Endothelial cell of umbilical vein (primary cell): ENCODE measurements at regions not wholly inside any gene's neighbourhood (a gene's known extent, or its start where the extent isn't known, plus 50 kb on each side); places are given as distances from the start of the nearest gene placed in this dataset.

ENCODE experiments used
- BruUV-seq: library from RNA; stranded (reverse); fragments of 400-500 nt; replicated peaks from 2 replicates; lab custom pipeline; 2021; lab: Mats Ljungman, UMichigan
- CTCF ChIA-PET: fragments of 300-600, 350-600 bp; sonication (Branson Sonifier 250); formaldehyde crosslinking; loops from one replicate; lab custom pipeline; 2021; ENCODE audit warnings: antibody characterized with exemption, inconsistent platforms; lab: Charles Lee
- POLR2A ChIA-PET: fragments of 300-600, 350-600 bp; sonication (Branson Sonifier 250); formaldehyde crosslinking; loops from one replicate; lab custom pipeline; 2021; ENCODE audit warnings: antibody characterized with exemption, inconsistent platforms; lab: Charles Lee
- DNase-seq: peaks from one replicate; pipeline ENCODE4 v3.0.0-alpha.2; 2011; ENCODE audit warnings: low read depth, low spot score
- FAIRE-seq: peaks from 2 replicates; lab custom pipeline; 2011; peaks lifted over from hg19 to GRCh38; lab: Jason Lieb, UNC
- H2AFZ ChIP-seq: 2 replicates; pipeline ENCODE4 v1.6.0; 2012; ENCODE audit warnings: low read depth, low read length, control low read depth, inconsistent platforms
- H3K27ac ChIP-seq: 2 replicates; pipeline ENCODE4 v1.5.1; 2011; ENCODE audit warnings: low read depth, mild to moderate bottlenecking, control low read depth, low read length, moderate library complexity; ENCODE audit not compliant: insufficient read depth
- H3K27me3 ChIP-seq, 2 experiments: 2 replicates each; pipeline versions ENCODE4 v1.6.0 to v1.6.1; 2011; ENCODE audit warnings: low read length in 2 of 2, mixed read lengths in 1 of 2; ENCODE audit not compliant: control insufficient read depth in 2 of 2, insufficient read depth in 2 of 2
- H3K36me3 ChIP-seq, 2 experiments: 2 replicates in 1 of 2; 3 replicates in 1 of 2; pipeline ENCODE4 v1.5.1; 2011; ENCODE audit warnings: low read length in 2 of 2, mild to moderate bottlenecking in 1 of 2, moderate library complexity in 1 of 2; ENCODE audit not compliant: control insufficient read depth in 2 of 2, insufficient read depth in 2 of 2; ENCODE audit errors: extremely low read depth in 1 of 2
- H3K4me1 ChIP-seq: 3 replicates; pipeline ENCODE4 v1.5.1; 2011; ENCODE audit warnings: mild to moderate bottlenecking, low read length; ENCODE audit not compliant: control insufficient read depth, insufficient read depth; ENCODE audit errors: extremely low read depth
- H3K4me2 ChIP-seq: 2 replicates; pipeline ENCODE4 v1.6.1; 2011; ENCODE audit warnings: low read length, control low read depth, mixed read lengths; ENCODE audit not compliant: insufficient read depth
- H3K4me3 ChIP-seq, 3 experiments: fragments of 200-600 bp in 1 of 3; sonication (generic), shearing (Covaris generic) in 1 of 3; replicated peaks in 1 of 3; 2 replicates each; pipeline ENCODE4 v1.5.1; 2011 to 2016; ENCODE audit warnings: control low read depth in 3 of 3, low read length in 3 of 3, mild to moderate bottlenecking in 2 of 3, inconsistent platforms in 1 of 3, low read depth in 1 of 3, moderate library complexity in 1 of 3; ENCODE audit not compliant: insufficient read depth in 1 of 3
- H3K79me2 ChIP-seq: 2 replicates; pipeline ENCODE4 v1.6.0; 2012; ENCODE audit warnings: low read length, inconsistent platforms; ENCODE audit not compliant: control insufficient read depth, insufficient read depth
- H3K9ac ChIP-seq: replicated peaks from 2 replicates; pipeline ENCODE3; 2011; ENCODE audit warnings: low read length, control low read depth; ENCODE audit not compliant: insufficient read depth; ENCODE audit errors: extremely low read depth
- H3K9me1 ChIP-seq: replicated peaks from 3 replicates; pipeline ENCODE4 v1.6.0; 2011; ENCODE audit warnings: mild to moderate bottlenecking, low read length; ENCODE audit not compliant: control insufficient read depth, insufficient read depth; ENCODE audit errors: extremely low read depth
- H3K9me3 ChIP-seq: replicated peaks from 2 replicates; pipeline ENCODE4 v1.5.1; 2012; ENCODE audit warnings: low read length, inconsistent platforms; ENCODE audit not compliant: control insufficient read depth, insufficient read depth
- H4K20me1 ChIP-seq: replicated peaks from 2 replicates; pipeline ENCODE3; 2011; ENCODE audit warnings: mild to moderate bottlenecking, low read length; ENCODE audit not compliant: control insufficient read depth, insufficient read depth; ENCODE audit errors: extremely low read depth
- CTCF ChIP-seq, 2 donors: IDR thresholded peaks; 1 replicate in 1 of 2; 2 replicates in 1 of 2; pipeline ENCODE4 v1.5.1; 2011; ENCODE audit warnings: low read length in 2 of 2, mild to moderate bottlenecking in 2 of 2, moderate library complexity in 2 of 2, control low read depth in 1 of 2, inconsistent platforms in 1 of 2, low read depth in 1 of 2; ENCODE audit not compliant: insufficient read depth in 1 of 2; ENCODE audit errors: extremely low read depth in 1 of 2
- FOS ChIP-seq: IDR thresholded peaks from 2 replicates; pipeline ENCODE4 v1.6.1; 2011; ENCODE audit warnings: mild to moderate bottlenecking, low read length, moderate library complexity, borderline replicate concordance; ENCODE audit not compliant: insufficient read depth
- GATA2 ChIP-seq: IDR thresholded peaks from 2 replicates; pipeline ENCODE4 v1.7.0; 2011; ENCODE audit warnings: low read depth, mild to moderate bottlenecking, moderate library complexity, mixed read lengths, low read length; ENCODE audit not compliant: insufficient read length, insufficient read depth
- MYC ChIP-seq: IDR thresholded peaks from one replicate; pipeline ENCODE4 v1.6.1; 2011; ENCODE audit warnings: mild to moderate bottlenecking, low read depth, low read length
- POLR2A ChIP-seq: IDR thresholded peaks from 2 replicates; pipeline ENCODE4 v1.6.1; 2012; ENCODE audit warnings: low read depth, mild to moderate bottlenecking, control low read depth, low read length
- dilution Hi-C: fragments of 300-500 bp; cut with MboI; formaldehyde crosslinking; loops from one replicate; pipeline ENCODE4 v1.15.0; 2019; ENCODE audit warnings: low sequenced_read_pairs; ENCODE audit not compliant: extremely low pct_ligation_motif_present
- intact Hi-C: fragments of 100-400 bp; cut with micrococcal nuclease; formaldehyde crosslinking; loops from one replicate; pipeline ENCODE4 v1.10.0; 2022
- TF ChIP-seq, protein P1 (sequence below): IDR thresholded peaks from 2 replicates; pipeline ENCODE4 v1.6.1; 2011; ENCODE audit not compliant: insufficient read depth, insufficient read length

DNA sequence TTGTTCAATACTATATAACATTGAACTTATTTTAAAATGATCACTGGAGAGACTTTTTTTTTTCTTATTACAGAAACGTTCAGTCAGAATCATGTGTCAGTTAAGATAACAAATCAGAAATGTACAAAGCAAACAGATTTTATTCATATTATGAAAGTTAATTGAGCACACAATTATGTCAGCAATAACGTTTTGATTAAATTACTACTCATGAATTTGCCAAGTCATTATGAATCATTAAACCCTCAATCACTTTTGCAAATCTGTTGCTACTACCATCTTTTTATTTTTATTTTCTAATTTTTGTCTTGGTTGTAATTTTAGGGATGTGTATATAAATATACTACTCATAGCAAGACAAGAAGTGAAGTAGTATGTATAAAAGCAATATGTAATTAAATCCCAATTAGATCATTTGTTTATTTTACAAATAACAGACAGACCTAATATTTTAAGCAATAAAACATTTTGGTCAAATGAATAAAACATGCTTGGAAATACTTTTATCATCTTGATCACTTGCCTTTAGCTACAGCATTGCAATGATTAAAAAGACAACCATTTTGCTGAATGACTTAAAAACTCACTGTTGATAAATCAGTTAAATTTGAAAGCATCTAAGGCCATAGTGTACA lies 893.4 kb upstream of the MIR17HG start:
- Histone ChIP-seq H3K4me2 (no peak overlapping the region), H3K9ac (no peak overlapping the region), H3K4me3 (no peak overlapping the region), H4K20me1 (no peaks in the 10 kb centered on the region), H3K36me3 (no peaks in the 10 kb centered on the region), H3K9me3 (no peaks in the 10 kb centered on the region), H2AFZ (no peak overlapping the region), H3K4me1 (no peaks in the 10 kb centered on the region), H3K27me3 (no peaks in the 10 kb centered on the region), H3K9me1 (no peaks in the 10 kb centered on the region), H3K79me2 (no peaks in the 10 kb centered on the region), H3K27ac (no peak overlapping the region)
- no peak for DNase-seq
- no TSS peak for BruUV-seq
- intact Hi-C loops: no loop called here
- ChIA-PET CTCF (no interaction called here), POLR2A (no interaction called here)
- FAIRE-seq: no peak
- dilution Hi-C loops: no loop called here
- TF ChIP-seq MYC (no peak), FOS (no peak), POLR2A (no peak)
- TF ChIP-seq, protein P1, sequence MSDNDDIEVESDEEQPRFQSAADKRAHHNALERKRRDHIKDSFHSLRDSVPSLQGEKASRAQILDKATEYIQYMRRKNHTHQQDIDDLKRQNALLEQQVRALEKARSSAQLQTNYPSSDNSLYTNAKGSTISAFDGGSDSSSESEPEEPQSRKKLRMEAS: no peak

DNA sequence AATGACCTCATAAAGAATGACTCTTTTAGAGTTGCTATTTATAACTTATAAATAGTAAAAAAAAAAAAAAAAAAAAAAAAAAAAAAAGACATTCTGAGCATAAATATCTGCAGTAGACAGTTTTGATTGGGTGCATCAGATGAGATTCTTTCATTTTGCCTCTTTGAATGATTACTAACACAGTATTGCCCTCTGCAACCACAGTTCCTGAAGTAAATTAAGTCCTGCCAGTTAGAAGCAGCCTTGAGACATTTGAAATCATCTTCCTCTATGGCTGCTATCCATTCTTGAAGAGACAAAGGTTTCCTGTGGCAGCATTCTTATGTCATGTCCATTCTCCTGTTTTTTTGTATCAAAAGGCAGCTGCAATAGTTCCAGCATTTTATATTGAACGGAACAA lies 892.4 kb upstream of the MIR17HG start:
- intact Hi-C loops (no loop called here), dilution Hi-C loops (no loop called here)
- H3K27me3 ChIP-seq: no peaks in the 10 kb centered on the region
- TF ChIP-seq FOS: no peak
- no peak for TF ChIP-seq MYC
- TF ChIP-seq CTCF (IDR thresholded peaks at IDR 0.05; ENCODE audit: extremely low read depth in 1 of 2, insufficient read depth in 1 of 2, low read depth in 1 of 2, low read length in 2 of 2): no peak
- no peak for TF ChIP-seq GATA2
- H3K9me3 ChIP-seq: no peaks in the 10 kb centered on the region
- H2AFZ ChIP-seq: no peak overlapping the region
- no TSS peak for BruUV-seq
- no peaks in the 10 kb centered on the region for H3K9me1 ChIP-seq
- no peaks in the 10 kb centered on the region for H4K20me1 ChIP-seq
- no peak for FAIRE-seq
- H3K27ac ChIP-seq: no peak overlapping the region
- H3K9ac ChIP-seq: no peak overlapping the region
- H3K36me3 ChIP-seq: no peaks in the 10 kb centered on the region
- POLR2A ChIA-PET: no interaction called here
- H3K4me3 ChIP-seq: no peak overlapping the region
- CTCF ChIA-PET: no interaction called here
- H3K79me2 ChIP-seq: no peaks in the 10 kb centered on the region
- H3K4me2 ChIP-seq: no peak overlapping the region
- no peak for DNase-seq
- H3K4me1 ChIP-seq: no peaks in the 10 kb centered on the region
